SK-N-SH treated with all-trans-retinoic acid at 6 μM for 48 hours (cell line): ENCODE measurements at regions not wholly inside any gene's neighbourhood (a gene's known extent, or its start where the extent isn't known, plus 50 kb on each side); places are given as distances from the start of the nearest gene placed in this dataset.

Experiments
- ATAC-seq: fragments of 200-7000 bp; cut with Tn5 transposase; 3 replicates; pipeline ENCODE4 v1.9.1; 2020; ENCODE audit warnings: mild to moderate bottlenecking, moderate library complexity
- ARNTL ChIP-seq: fragments of 450-650 bp; formaldehyde crosslinking; IDR thresholded peaks from 2 replicates; pipeline ENCODE4 v1.5.0; 2020; ENCODE audit warnings: low read depth, mild to moderate bottlenecking, moderate library complexity, borderline replicate concordance
- CSDC2 ChIP-seq: fragments of 250-450 bp; sonication (Bioruptor Pico); IDR thresholded peaks from 2 replicates; pipeline ENCODE4 v1.5.0; 2020; ENCODE audit warnings: mild to moderate bottlenecking, moderate library complexity
- ESRRG ChIP-seq: fragments of 250-450 bp; sonication (Bioruptor Pico); IDR thresholded peaks from 2 replicates; pipeline ENCODE4 v1.6.1; 2021; ENCODE audit warnings: mild to moderate bottlenecking
- GLIS3 ChIP-seq: fragments of 250-450 bp; sonication (Bioruptor Pico); IDR thresholded peaks from 2 replicates; pipeline ENCODE4 v1.5.0; 2020; ENCODE audit warnings: mild to moderate bottlenecking, moderate library complexity
- ISL1 ChIP-seq: fragments of 250-450 bp; sonication (Bioruptor Pico); IDR thresholded peaks from 2 replicates; pipeline ENCODE4 v2.1.2; 2022; ENCODE audit warnings: mild to moderate bottlenecking, moderate library complexity
- OSR1 ChIP-seq: fragments of 250-450 bp; sonication (Bioruptor Pico); IDR thresholded peaks from 2 replicates; pipeline ENCODE4 v1.8.0; 2022; ENCODE audit warnings: moderate library complexity, mild to moderate bottlenecking, inconsistent platforms
- PPARA ChIP-seq: fragments of 250-450 bp; sonication (Bioruptor Pico); IDR thresholded peaks from 2 replicates; pipeline ENCODE4 v1.5.0; 2020; ENCODE audit warnings: mild to moderate bottlenecking, borderline replicate concordance
- RARB ChIP-seq: fragments of 250-450 bp; sonication (Bioruptor Pico); IDR thresholded peaks from 2 replicates; pipeline ENCODE4 v1.8.0; 2021; ENCODE audit warnings: mild to moderate bottlenecking, moderate library complexity
- SNAI2 ChIP-seq: fragments of 250-450 bp; sonication (Bioruptor Pico); IDR thresholded peaks from 2 replicates; pipeline ENCODE4 v1.5.0; 2020; ENCODE audit warnings: mild to moderate bottlenecking, moderate library complexity
- TCF4 ChIP-seq: fragments of 250-450 bp; sonication (Bioruptor Pico); IDR thresholded peaks from 2 replicates; pipeline ENCODE4 v1.8.0; 2021; ENCODE audit warnings: mild to moderate bottlenecking, moderate library complexity, borderline replicate concordance
- TOX ChIP-seq: fragments of 250-450 bp; sonication (Bioruptor Pico); IDR thresholded peaks from 2 replicates; pipeline ENCODE4 v1.8.0; 2021; ENCODE audit warnings: mild to moderate bottlenecking, moderate library complexity, borderline replicate concordance
- ZC3H10 ChIP-seq: fragments of 250-450 bp; sonication (Bioruptor Pico); IDR thresholded peaks from 2 replicates; pipeline ENCODE4 v1.5.1; 2021; ENCODE audit warnings: mild to moderate bottlenecking, moderate library complexity
- ZFP3 ChIP-seq: fragments of 250-450 bp; sonication (Bioruptor Pico); IDR thresholded peaks from 2 replicates; pipeline ENCODE4 v1.5.0; 2020; ENCODE audit warnings: mild to moderate bottlenecking, moderate library complexity
- ZFP30 ChIP-seq: fragments of 450-650 bp; formaldehyde crosslinking; IDR thresholded peaks from 2 replicates; pipeline ENCODE4 v1.5.0; 2022; ENCODE audit warnings: mild to moderate bottlenecking, moderate library complexity
- ZNF70 ChIP-seq: fragments of 450-650 bp; formaldehyde crosslinking; IDR thresholded peaks from 2 replicates; pipeline ENCODE4 v1.5.0; 2020; ENCODE audit warnings: mild to moderate bottlenecking, moderate library complexity
- ZNF8 ChIP-seq: fragments of 450-650 bp; formaldehyde crosslinking; IDR thresholded peaks from 2 replicates; pipeline ENCODE4 v1.5.0; 2020; ENCODE audit warnings: mild to moderate bottlenecking, moderate library complexity
- TF ChIP-seq, protein P1 (sequence below): fragments of 250-450 bp; sonication (Bioruptor Pico); IDR thresholded peaks from 2 replicates; pipeline ENCODE4 v1.8.0; 2020; ENCODE audit warnings: mild to moderate bottlenecking, moderate library complexity, borderline replicate concordance
- TF ChIP-seq, protein P2 (sequence below): fragments of 250-450 bp; sonication (Bioruptor Pico); IDR thresholded peaks from 2 replicates; pipeline ENCODE4 v1.5.0; 2020; ENCODE audit warnings: mild to moderate bottlenecking, moderate library complexity
- TF ChIP-seq, protein P3 (sequence below): fragments of 250-450 bp; sonication (Bioruptor Pico); IDR thresholded peaks from 2 replicates; pipeline ENCODE4 v1.8.0; 2021; ENCODE audit warnings: low read depth, mild to moderate bottlenecking, moderate library complexity, borderline replicate concordance

DNA sequence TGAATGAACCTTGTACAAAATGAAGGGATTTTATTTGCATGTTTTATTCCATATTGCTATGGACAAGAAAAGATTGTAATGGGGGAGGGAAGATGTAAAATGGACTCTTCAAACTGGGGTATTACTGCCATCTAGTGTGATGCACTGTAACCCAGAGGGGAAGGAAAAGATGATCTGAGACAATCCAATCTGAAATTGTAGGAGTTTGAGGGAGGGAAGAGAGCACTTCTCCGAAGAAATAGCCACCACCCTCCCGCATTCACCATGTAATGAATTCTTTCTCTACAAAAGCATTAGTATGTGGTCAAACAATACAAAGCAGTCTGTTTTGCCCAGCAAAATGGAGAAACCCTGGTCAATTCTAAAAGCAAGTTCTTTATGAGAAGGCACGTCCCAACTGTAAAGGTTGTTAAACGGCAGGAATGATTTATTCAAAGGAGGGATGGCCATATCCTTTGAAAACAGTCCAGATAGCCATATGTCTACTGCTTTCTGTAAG is 679.5 kb upstream of the NRSN1 start:
- TF ChIP-seq SNAI2 (CRISPR knock-in tag) (no peak), ZNF8 (peak; percentile 51; the same call in 1 of the 2 replicates), ZFP3 (CRISPR knock-in tag) (peak; percentile 91)
- peak; percentile 81 for ATAC-seq

DNA sequence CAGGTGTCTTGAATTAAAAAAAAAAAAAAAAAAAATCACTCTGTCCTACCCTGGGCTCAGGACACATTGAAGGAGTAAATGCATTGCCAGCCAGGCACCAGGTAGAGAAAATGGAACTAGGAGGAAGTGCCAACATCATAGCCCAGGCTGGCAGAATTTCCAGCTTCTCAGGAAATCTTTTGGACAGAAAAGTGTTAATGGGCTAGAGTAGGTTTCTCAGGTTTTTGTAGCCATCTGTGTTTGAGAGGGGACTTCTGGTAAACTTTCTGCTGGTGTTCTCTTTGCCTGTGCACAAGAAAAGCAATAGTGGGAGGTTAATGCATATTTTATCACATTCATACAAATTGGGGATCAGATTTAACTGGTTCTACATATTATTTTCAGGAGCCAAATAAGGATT is 678.3 kb upstream of the NRSN1 start:
- no peak for ATAC-seq
- TF ChIP-seq ESRRG (CRISPR knock-in tag), result no peak
- no peak for TF ChIP-seq ZFP3 (CRISPR knock-in tag)
- TF ChIP-seq, protein P1, sequence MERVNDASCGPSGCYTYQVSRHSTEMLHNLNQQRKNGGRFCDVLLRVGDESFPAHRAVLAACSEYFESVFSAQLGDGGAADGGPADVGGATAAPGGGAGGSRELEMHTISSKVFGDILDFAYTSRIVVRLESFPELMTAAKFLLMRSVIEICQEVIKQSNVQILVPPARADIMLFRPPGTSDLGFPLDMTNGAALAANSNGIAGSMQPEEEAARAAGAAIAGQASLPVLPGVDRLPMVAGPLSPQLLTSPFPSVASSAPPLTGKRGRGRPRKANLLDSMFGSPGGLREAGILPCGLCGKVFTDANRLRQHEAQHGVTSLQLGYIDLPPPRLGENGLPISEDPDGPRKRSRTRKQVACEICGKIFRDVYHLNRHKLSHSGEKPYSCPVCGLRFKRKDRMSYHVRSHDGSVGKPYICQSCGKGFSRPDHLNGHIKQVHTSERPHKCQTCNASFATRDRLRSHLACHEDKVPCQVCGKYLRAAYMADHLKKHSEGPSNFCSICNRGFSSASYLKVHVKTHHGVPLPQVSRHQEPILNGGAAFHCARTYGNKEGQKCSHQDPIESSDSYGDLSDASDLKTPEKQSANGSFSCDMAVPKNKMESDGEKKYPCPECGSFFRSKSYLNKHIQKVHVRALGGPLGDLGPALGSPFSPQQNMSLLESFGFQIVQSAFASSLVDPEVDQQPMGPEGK (CRISPR knock-in tag), result no peak
- no peak for TF ChIP-seq ISL1 (CRISPR knock-in tag)
- TF ChIP-seq OSR1, result no peak
- no peak for TF ChIP-seq ARNTL (CRISPR knock-in tag)
- TF ChIP-seq ZNF70 (CRISPR knock-in tag), result no peak
- no peak for TF ChIP-seq CSDC2
- no peak for TF ChIP-seq ZC3H10 (CRISPR knock-in tag)
- TF ChIP-seq, protein P2, sequence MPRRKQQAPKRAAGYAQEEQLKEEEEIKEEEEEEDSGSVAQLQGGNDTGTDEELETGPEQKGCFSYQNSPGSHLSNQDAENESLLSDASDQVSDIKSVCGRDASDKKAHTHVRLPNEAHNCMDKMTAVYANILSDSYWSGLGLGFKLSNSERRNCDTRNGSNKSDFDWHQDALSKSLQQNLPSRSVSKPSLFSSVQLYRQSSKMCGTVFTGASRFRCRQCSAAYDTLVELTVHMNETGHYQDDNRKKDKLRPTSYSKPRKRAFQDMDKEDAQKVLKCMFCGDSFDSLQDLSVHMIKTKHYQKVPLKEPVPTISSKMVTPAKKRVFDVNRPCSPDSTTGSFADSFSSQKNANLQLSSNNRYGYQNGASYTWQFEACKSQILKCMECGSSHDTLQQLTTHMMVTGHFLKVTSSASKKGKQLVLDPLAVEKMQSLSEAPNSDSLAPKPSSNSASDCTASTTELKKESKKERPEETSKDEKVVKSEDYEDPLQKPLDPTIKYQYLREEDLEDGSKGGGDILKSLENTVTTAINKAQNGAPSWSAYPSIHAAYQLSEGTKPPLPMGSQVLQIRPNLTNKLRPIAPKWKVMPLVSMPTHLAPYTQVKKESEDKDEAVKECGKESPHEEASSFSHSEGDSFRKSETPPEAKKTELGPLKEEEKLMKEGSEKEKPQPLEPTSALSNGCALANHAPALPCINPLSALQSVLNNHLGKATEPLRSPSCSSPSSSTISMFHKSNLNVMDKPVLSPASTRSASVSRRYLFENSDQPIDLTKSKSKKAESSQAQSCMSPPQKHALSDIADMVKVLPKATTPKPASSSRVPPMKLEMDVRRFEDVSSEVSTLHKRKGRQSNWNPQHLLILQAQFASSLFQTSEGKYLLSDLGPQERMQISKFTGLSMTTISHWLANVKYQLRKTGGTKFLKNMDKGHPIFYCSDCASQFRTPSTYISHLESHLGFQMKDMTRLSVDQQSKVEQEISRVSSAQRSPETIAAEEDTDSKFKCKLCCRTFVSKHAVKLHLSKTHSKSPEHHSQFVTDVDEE (CRISPR knock-in tag), result no peak
- TF ChIP-seq RARB (CRISPR knock-in tag), result no peak
- TF ChIP-seq PPARA (CRISPR knock-in tag), result no peak
- TF ChIP-seq, protein P3, sequence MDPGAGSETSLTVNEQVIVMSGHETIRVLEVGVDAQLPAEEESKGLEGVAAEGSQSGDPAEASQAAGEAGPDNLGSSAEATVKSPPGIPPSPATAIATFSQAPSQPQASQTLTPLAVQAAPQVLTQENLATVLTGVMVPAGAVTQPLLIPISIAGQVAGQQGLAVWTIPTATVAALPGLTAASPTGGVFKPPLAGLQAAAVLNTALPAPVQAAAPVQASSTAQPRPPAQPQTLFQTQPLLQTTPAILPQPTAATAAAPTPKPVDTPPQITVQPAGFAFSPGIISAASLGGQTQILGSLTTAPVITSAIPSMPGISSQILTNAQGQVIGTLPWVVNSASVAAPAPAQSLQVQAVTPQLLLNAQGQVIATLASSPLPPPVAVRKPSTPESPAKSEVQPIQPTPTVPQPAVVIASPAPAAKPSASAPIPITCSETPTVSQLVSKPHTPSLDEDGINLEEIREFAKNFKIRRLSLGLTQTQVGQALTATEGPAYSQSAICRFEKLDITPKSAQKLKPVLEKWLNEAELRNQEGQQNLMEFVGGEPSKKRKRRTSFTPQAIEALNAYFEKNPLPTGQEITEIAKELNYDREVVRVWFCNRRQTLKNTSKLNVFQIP (CRISPR knock-in tag), result no peak
- no peak for TF ChIP-seq TCF4 (CRISPR knock-in tag)

DNA sequence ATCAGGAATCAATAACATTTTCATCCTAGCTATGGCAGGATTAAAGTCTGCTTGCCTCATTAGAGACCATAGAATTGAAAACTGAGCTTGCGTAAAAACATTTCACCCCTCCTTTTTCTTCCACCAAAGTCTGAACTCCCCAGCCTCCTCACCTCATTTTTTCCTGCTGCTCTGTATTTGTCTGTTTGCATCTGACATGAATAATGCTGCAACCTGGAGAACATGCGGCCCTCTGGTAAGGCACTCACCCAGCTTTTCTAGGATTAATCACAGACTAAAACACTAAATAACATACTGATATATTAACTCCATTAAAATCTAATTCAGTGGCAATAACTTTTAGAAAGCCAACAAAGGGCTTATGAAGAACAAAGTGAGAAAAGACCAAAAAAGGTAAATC is 677.7 kb upstream of the NRSN1 start:
- no peak for ATAC-seq
- no peak for TF ChIP-seq ZFP3 (CRISPR knock-in tag)
- no peak for TF ChIP-seq GLIS3 (CRISPR knock-in tag)
- TF ChIP-seq ISL1 (CRISPR knock-in tag), result no peak
- TF ChIP-seq, protein P2 (CRISPR knock-in tag), result no peak
- TF ChIP-seq ZNF8, result no peak
- TF ChIP-seq OSR1, result no peak
- TF ChIP-seq, protein P1 (CRISPR knock-in tag), result no peak
- TF ChIP-seq RARB (CRISPR knock-in tag), result no peak
- TF ChIP-seq ESRRG (CRISPR knock-in tag), result no peak
- no peak for TF ChIP-seq PPARA (CRISPR knock-in tag)
- TF ChIP-seq TCF4 (CRISPR knock-in tag), result no peak
- TF ChIP-seq ZC3H10 (CRISPR knock-in tag), result no peak
- no peak for TF ChIP-seq CSDC2
- no peak for TF ChIP-seq ZFP30
- no peak for TF ChIP-seq TOX (CRISPR knock-in tag)
- TF ChIP-seq, all 23 proteins: peak for 0
